K562 (cell line): ENCODE measurements at regions not wholly inside any gene's neighbourhood (a gene's known extent, or its start where the extent isn't known, plus 50 kb on each side); places are given as distances from the start of the nearest gene placed in this dataset.
A peak's percentile ranks its signal among the peaks of the same experiment; 100 is the strongest.

Experiments used
- CREBBP ChIP-seq: IDR thresholded peaks from one replicate; pipeline ENCODE4 v1.6.1; 2012; ENCODE audit warnings: low read depth, mild to moderate bottlenecking, control low read depth, inconsistent platforms, low read length
- ESRRA ChIP-seq: fragments of 450-650 bp; IDR thresholded peaks from 2 replicates; pipeline ENCODE4 v1.6.1; 2014; ENCODE audit warnings: low read depth, mild to moderate bottlenecking, moderate library complexity, borderline replicate concordance
- HDAC3 ChIP-seq: fragments of 450-650 bp; IDR thresholded peaks from 2 replicates; pipeline ENCODE4 v1.6.1; 2018; ENCODE audit warnings: borderline replicate concordance, mild to moderate bottlenecking, moderate library complexity; ENCODE audit not compliant: partially characterized antibody
- HLTF ChIP-seq: fragments of 450-650 bp; IDR thresholded peaks from 2 replicates; pipeline ENCODE4 v1.6.1; 2016
- IFI16 ChIP-seq: fragments of 250-450 bp; sonication (Bioruptor Pico); IDR thresholded peaks from 2 replicates; pipeline ENCODE4 v2.1.2; 2022; ENCODE audit warnings: mild to moderate bottlenecking, inconsistent platforms
- KDM4B ChIP-seq, 2 experiments: fragments of 450-650 bp in 1 of 2; sonication (generic) in 1 of 2; IDR thresholded peaks; 2 replicates each; pipeline ENCODE4 v1.6.1; 2016 to 2017; ENCODE audit warnings: borderline replicate concordance in 2 of 2, antibody characterized with exemption in 1 of 2, low read depth in 1 of 2, mild to moderate bottlenecking in 1 of 2
- MAFF ChIP-seq: IDR thresholded peaks from 2 replicates; pipeline ENCODE4 v1.6.1; 2012; ENCODE audit warnings: low read length, improper control_type of control experiment
- NCOA4 ChIP-seq: fragments of 450-650 bp; IDR thresholded peaks from 2 replicates; pipeline ENCODE4 v1.6.1; 2018; ENCODE audit warnings: mild to moderate bottlenecking; ENCODE audit not compliant: partially characterized antibody
- NRF1 ChIP-seq, 2 experiments: fragments of 450-650 bp; IDR thresholded peaks in 1 of 2; conservative IDR thresholded peaks in 1 of 2; 2 replicates each; pipeline ENCODE4 v1.6.1; 2014; ENCODE audit warnings: mild to moderate bottlenecking in 2 of 2
- POLR2AphosphoS2 ChIP-seq: IDR thresholded peaks from 2 replicates; pipeline ENCODE4 v1.6.1; 2012; ENCODE audit warnings: low read length, improper control_type of control experiment
- POLR3G ChIP-seq: IDR thresholded peaks from 2 replicates; pipeline ENCODE4 v1.6.1; 2011; ENCODE audit not compliant: insufficient read length, insufficient replicate concordance; ENCODE audit errors: extremely low read depth
- POU5F1 ChIP-seq: fragments of 150-350 bp; IDR thresholded peaks from 2 replicates; pipeline ENCODE4 v1.6.1; 2014; ENCODE audit warnings: borderline replicate concordance, low read length, low read depth, mild to moderate bottlenecking; ENCODE audit not compliant: partially characterized antibody
- TF ChIP-seq, protein P1 (sequence below), 2 experiments: fragments of 450-650 bp; IDR thresholded peaks; 2 replicates each; pipeline ENCODE4 v1.6.1; 2016; ENCODE audit warnings: mild to moderate bottlenecking in 2 of 2, borderline replicate concordance in 1 of 2, low read depth in 1 of 2, moderate library complexity in 1 of 2
- TF ChIP-seq, protein P2 (sequence below): fragments of 250-450 bp; sonication (Bioruptor Pico); IDR thresholded peaks from 2 replicates; pipeline ENCODE4 v1.4.0; 2020; ENCODE audit warnings: mild to moderate bottlenecking, moderate library complexity
- TF ChIP-seq, protein P3 (sequence below): fragments of 450-650 bp; IDR thresholded peaks from 2 replicates; pipeline ENCODE4 v1.6.1; 2014; ENCODE audit warnings: low read depth, mild to moderate bottlenecking, moderate library complexity, borderline replicate concordance

DNA sequence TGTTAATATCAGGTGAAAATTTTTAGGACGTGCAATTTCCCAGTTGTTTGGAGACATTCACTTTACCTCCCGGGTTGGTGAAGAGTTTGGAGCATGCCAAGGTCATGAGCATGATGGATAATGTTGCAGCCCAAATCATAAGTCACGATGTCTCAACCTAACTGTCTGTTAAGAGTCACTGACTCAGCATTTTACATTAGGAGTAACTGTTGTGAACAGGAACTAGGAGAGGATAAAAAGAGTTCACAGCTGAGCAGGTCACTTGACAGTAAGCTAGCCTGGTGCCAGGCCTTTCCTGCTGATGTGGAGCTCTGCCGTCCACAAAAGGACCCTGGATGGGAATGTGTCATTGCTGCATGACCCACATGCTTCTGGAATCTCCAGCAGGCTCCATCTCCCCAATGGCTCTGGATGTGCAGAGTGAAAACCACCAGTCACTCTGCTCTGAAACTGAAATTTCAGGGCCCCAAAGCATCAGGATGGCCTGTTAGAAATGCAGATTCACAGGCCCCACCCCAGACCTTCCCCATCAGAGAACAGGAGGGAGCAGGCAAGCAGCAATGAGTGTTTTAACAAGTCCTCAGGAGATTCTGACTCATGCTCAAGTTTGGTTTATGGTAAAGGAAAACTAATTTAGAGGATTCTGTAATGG, 371.6 kb upstream of the MAF start (continued):
- no peak for TF ChIP-seq CREBBP
- 0 out of 2 replicates have a peak, but pooled peaks have one; percentile 0 for TF ChIP-seq IFI16 (CRISPR knock-in tag)
- no peak for TF ChIP-seq POLR2AphosphoS2
- no peak for TF ChIP-seq HLTF
- TF ChIP-seq, protein P1, sequence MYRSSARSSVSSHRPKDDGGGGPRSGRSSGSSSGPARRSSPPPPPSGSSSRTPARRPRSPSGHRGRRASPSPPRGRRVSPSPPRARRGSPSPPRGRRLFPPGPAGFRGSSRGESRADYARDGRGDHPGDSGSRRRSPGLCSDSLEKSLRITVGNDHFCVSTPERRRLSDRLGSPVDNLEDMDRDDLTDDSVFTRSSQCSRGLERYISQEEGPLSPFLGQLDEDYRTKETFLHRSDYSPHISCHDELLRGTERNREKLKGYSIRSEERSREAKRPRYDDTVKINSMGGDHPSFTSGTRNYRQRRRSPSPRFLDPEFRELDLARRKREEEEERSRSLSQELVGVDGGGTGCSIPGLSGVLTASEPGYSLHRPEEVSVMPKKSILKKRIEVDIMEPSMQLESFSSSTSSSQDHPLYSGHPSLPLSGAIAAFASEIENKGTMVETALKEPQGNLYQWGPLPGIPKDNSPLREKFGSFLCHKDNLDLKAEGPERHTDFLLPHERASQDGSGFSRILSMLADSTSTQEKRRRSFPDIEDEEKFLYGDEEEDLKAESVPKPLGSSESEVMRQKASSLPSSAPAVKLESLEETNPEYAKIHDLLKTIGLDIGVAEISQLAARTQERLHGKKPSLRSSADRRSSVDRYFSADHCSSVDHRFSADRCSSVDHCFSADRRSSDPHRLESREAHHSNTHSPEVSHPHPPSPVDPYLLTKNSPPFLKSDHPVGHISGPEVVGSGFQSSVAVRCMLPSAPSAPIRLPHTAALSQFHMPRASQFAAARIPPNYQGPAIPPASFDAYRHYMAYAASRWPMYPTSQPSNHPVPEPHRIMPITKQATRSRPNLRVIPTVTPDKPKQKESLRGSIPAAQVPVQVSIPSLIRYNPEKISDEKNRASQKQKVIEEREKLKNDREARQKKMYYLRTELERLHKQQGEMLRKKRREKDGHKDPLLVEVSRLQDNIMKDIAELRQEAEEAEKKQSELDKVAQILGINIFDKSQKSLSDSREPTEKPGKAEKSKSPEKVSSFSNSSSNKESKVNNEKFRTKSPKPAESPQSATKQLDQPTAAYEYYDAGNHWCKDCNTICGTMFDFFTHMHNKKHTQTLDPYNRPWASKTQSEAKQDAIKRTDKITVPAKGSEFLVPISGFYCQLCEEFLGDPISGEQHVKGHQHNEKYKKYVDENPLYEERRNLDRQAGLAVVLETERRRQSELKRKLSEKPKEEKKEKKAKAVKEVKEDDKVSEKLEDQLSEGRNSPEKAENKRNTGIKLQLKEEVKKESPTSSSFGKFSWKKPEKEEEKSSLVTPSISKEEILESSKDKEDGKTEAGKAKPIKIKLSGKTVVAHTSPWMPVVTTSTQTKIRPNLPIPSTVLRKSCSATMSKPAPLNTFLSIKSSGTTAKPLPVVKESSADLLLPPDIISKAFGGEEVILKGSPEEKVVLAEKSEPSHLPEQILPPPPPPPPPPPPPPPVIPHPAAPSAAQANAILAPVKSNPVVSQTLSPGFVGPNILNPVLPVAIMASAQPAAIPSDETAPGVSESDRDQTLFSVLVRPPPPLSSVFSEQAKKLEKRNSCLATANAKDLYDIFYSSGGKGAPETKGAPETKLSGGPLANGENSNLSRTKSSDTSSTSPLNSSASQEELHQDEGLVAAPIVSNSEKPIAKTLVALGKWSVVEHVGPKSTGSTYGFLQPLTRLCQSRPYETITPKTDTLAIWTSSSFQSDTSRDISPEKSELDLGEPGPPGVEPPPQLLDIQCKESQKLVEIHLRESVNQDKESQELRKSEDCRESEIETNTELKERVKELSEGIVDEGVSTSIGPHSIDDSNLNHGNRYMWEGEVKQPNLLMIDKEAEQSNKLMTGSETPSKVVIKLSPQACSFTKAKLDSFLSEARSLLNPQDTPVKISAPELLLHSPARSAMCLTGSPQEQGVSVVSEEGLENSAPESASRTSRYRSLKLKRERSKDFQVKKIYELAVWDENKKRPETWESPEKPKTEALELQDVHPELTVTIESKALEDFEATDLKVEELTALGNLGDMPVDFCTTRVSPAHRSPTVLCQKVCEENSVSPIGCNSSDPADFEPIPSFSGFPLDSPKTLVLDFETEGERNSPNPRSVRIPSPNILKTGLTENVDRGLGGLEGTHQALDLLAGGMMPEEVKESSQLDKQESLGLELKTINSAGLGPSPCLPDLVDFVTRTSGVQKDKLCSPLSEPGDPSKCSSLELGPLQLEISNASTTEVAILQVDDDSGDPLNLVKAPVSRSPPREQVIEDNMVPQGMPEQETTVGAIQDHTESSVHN (IDR thresholded peaks at IDR 0.05; ENCODE audit: borderline replicate concordance in 1 of 2, low read depth in 1 of 2): peak in 1 of 2 experiments; percentile 84; a peak in 1 of 4 replicates
- no peak for TF ChIP-seq NCOA4
- peak; percentile 24 for TF ChIP-seq HDAC3
- TF ChIP-seq NRF1 (conservative IDR thresholded peaks at IDR 0.05 in 1 of 2, IDR thresholded peaks at IDR 0.05 in 1 of 2): peak; percentile 38 to 57; a peak in 3 of 4 replicates
- TF ChIP-seq KDM4B (IDR thresholded peaks at IDR 0.05; ENCODE audit: borderline replicate concordance in 2 of 2, low read depth in 1 of 2): no peak
- TF ChIP-seq, protein P2, sequence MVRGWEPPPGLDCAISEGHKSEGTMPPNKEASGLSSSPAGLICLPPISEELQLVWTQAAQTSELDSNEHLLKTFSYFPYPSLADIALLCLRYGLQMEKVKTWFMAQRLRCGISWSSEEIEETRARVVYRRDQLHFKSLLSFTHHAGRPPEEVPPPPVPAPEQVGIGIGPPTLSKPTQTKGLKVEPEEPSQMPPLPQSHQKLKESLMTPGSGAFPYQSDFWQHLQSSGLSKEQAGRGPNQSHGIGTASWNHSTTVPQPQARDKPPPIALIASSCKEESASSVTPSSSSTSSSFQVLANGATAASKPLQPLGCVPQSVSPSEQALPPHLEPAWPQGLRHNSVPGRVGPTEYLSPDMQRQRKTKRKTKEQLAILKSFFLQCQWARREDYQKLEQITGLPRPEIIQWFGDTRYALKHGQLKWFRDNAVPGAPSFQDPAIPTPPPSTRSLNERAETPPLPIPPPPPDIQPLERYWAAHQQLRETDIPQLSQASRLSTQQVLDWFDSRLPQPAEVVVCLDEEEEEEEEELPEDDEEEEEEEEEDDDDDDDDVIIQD (CRISPR knock-in tag): no peak
- peak; percentile 74 for TF ChIP-seq ESRRA
- peak; percentile 100 for TF ChIP-seq MAFF
- no peak for TF ChIP-seq POLR3G
- no peak for TF ChIP-seq POU5F1
- TF ChIP-seq, protein P3, sequence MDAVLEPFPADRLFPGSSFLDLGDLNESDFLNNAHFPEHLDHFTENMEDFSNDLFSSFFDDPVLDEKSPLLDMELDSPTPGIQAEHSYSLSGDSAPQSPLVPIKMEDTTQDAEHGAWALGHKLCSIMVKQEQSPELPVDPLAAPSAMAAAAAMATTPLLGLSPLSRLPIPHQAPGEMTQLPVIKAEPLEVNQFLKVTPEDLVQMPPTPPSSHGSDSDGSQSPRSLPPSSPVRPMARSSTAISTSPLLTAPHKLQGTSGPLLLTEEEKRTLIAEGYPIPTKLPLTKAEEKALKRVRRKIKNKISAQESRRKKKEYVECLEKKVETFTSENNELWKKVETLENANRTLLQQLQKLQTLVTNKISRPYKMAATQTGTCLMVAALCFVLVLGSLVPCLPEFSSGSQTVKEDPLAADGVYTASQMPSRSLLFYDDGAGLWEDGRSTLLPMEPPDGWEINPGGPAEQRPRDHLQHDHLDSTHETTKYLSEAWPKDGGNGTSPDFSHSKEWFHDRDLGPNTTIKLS: 0 out of 2 replicates have a peak, but pooled peaks have one; percentile 47
